Stimulated activated CD4-positive, alpha-beta T cell treated with anti-CD3 and anti-CD28 coated beads, Interleukin-12 subunit alpha, Interleukin-12 subunit beta, amount 100 ng/mL, for 48 hours (primary cell): ENCODE measurements at regions not wholly inside any gene's neighbourhood (a gene's known extent, or its start where the extent isn't known, plus 50 kb on each side); places are given as distances from the start of the nearest gene placed in this dataset.

Experiments
- DNase-seq, 3 donors: peaks; one replicate each; pipeline ENCODE4 v3.0.0-alpha.2; 2020; ENCODE audit warnings: low read depth in 2 of 3, low spot score in 1 of 3

GRCh38 chr20:58003525-58003924 lies 224.9 kb downstream of the ANKRD60 start:
- no peak for DNase-seq

GRCh38 chr20:58002901-58003300 lies 225.6 kb downstream of the ANKRD60 start:
- DNase-seq, result no peak

- DNase-seq, result no peak
Measured at GRCh38 chr20:58001946-58002345, 226.5 kb downstream of the ANKRD60 start.

GRCh38 chr20:58001381-58001780 lies 227.1 kb downstream of the ANKRD60 start:
- no peak for DNase-seq

- DNase-seq, result no peak
Measured at GRCh38 chr20:58000861-58001260, 227.6 kb downstream of the ANKRD60 start.

- DNase-seq, result no peak
Measured at GRCh38 chr20:57999465-58000111, 228.9 kb downstream of the ANKRD60 start.

GRCh38 chr20:57998981-57999464 lies 229.4 kb downstream of the ANKRD60 start:
- DNase-seq, result no peak

GRCh38 chr20:57998276-57998675 lies 230.2 kb downstream of the ANKRD60 start:
- DNase-seq, result no peak

- no peak for DNase-seq
Measured at GRCh38 chr20:57996936-57997890, 231.2 kb downstream of the ANKRD60 start.

GRCh38 chr20:57996465-57996864 lies 232.0 kb downstream of the ANKRD60 start:
- DNase-seq, result no peak

GRCh38 chr20:57995381-57995977 lies 233.0 kb downstream of the ANKRD60 start:
- no peak for DNase-seq

- DNase-seq, result no peak
Measured at GRCh38 chr20:57993716-57994431, 234.6 kb downstream of the ANKRD60 start.

GRCh38 chr20:57991211-57991881 lies 237.1 kb downstream of the ANKRD60 start:
- DNase-seq, result no peak

GRCh38 chr20:57990396-57990987 lies 238.0 kb downstream of the ANKRD60 start:
- no peak for DNase-seq

- no peak for DNase-seq
Measured at GRCh38 chr20:57988828-57989227, 239.6 kb downstream of the ANKRD60 start.

GRCh38 chr20:57988422-57988821 lies 240.0 kb downstream of the ANKRD60 start:
- DNase-seq, result no peak

- DNase-seq, result no peak
Measured at GRCh38 chr20:57987659-57988058, 240.8 kb downstream of the ANKRD60 start.

GRCh38 chr20:57986666-57987065 lies 241.8 kb downstream of the ANKRD60 start:
- no peak for DNase-seq

GRCh38 chr20:57985278-57985677 lies 243.2 kb downstream of the ANKRD60 start:
- DNase-seq, result no peak

- DNase-seq, result no peak
Measured at GRCh38 chr20:57983082-57983481, 245.4 kb downstream of the ANKRD60 start.
